Suprapubic skin (tissue), 4 donors: ENCODE measurements at regions not wholly inside any gene's neighbourhood (a gene's known extent, or its start where the extent isn't known, plus 50 kb on each side); places are given as distances from the start of the nearest gene placed in this dataset.

Source experiments
- POLR2A ChIP-seq, 2 donors: fragments of 450-650 bp; IDR thresholded peaks; one replicate each; pipeline ENCODE4 v1.6.1; 2017; ENCODE audit warnings: antibody characterized with exemption in 2 of 2, mild to moderate bottlenecking in 2 of 2, moderate library complexity in 2 of 2
- POLR2AphosphoS5 ChIP-seq, 3 donors: sonication (generic); formaldehyde crosslinking; IDR thresholded peaks; one replicate each; pipeline ENCODE4 v1.6.1; 2017; ENCODE audit warnings: antibody characterized with exemption in 3 of 3
- TF ChIP-seq, protein P1 (sequence below), 2 donors: fragments of 200-600 bp in 1 of 2; fragments of 450-650 bp in 1 of 2; sonication (generic) in 1 of 2; IDR thresholded peaks; one replicate each; pipeline ENCODE4 v1.5.1; 2016 to 2019; ENCODE audit warnings: antibody characterized with exemption in 2 of 2, mild to moderate bottlenecking in 1 of 2, moderate library complexity in 1 of 2

DNA sequence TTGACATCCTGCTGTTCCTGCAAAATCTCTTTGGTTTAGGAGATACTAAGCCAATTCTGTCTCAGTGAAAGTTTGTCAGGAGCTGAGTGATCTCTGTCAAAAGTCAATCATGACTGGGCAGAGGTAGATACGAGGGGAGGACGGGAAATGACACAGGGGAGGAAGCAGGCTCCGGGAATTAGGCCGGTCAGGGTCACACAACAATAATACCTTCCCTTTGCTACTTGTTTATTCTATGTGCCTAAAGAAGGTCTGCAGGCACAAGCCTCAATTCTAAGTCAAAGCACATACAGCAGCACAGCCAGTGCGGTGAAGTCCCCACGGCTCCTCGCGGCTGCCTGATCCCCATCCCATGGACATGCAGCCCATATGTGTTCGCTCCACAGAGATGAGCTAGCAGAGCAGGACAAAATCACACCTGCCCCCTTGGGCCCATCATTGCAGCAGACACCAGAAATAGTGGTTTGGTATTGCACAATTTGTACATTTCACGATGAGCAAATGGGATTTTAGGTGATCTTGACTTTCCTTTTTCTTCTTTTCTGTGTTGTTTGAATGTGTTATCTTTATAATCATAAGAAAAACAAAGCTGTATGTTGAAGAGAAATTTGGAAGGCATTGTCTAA is 141.4 kb downstream of the VAPA start:
- no peak for TF ChIP-seq POLR2A (IDR thresholded peaks at IDR 0.05)
- TF ChIP-seq, protein P1, sequence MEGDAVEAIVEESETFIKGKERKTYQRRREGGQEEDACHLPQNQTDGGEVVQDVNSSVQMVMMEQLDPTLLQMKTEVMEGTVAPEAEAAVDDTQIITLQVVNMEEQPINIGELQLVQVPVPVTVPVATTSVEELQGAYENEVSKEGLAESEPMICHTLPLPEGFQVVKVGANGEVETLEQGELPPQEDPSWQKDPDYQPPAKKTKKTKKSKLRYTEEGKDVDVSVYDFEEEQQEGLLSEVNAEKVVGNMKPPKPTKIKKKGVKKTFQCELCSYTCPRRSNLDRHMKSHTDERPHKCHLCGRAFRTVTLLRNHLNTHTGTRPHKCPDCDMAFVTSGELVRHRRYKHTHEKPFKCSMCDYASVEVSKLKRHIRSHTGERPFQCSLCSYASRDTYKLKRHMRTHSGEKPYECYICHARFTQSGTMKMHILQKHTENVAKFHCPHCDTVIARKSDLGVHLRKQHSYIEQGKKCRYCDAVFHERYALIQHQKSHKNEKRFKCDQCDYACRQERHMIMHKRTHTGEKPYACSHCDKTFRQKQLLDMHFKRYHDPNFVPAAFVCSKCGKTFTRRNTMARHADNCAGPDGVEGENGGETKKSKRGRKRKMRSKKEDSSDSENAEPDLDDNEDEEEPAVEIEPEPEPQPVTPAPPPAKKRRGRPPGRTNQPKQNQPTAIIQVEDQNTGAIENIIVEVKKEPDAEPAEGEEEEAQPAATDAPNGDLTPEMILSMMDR (IDR thresholded peaks at IDR 0.05) = no peak
- TF ChIP-seq POLR2AphosphoS5 (IDR thresholded peaks at IDR 0.05) = no peak
